ENCODE measurements at regions not wholly inside any gene's neighbourhood (a gene's known extent, or its start where the extent isn't known, plus 50 kb on each side); places are given as distances from the start of the nearest gene placed in this dataset.
"Not testable (repeated sequence)": the region's sequence is repeated elsewhere in the genome, so short reads cannot be mapped to it uniquely, and the experiment has no call there.

- no peak for DNase-seq (ENCODE audit: low spot score)
These were observed 96.8 kb upstream of the DPT start for GRCh38 chr1:168825820-168826219.

DNA sequence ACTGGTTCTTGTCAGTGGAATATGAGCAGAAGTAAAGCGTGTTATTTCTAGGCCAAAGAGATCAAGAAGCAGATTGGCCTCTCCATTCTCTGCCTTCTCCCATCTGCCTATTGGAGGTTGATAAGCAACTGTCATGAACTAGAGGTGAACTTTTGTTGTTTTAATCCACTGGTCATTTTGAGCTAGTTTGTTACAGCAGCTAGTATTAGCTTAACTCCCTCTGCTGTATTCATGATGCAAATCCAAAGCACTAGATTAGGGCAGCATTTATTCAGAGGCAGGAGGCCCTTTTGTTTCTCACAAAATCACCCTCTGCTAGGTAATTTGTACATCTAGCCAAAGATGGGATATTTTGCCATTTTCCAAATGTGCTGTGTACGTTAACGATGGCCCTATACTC, 97.3 kb upstream of the DPT start:
- no peak for DNase-seq (ENCODE audit: low spot score)

GRCh38 chr1:168827557-168827956, 98.6 kb upstream of the DPT start:
- no peak for DNase-seq (ENCODE audit: low spot score)

DNA sequence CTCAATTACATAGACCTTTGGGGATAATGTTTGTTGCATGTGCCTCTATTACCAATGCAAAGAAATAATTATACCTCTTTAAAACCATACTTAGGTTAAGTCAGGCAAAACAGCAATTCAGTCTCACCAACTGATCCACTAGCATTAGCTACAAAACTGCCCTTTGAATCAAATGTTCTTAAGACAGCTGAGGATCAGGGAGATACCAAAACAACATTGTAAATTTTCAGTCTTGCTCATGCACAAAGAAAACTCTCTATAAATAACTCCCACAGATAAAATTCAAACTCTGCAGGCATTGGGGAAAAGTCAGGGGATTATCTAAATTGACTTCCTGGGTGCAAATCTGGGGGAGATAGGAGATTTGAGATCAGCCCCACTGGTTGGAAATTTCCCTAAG, 100.9 kb upstream of the DPT start:
- DNase-seq (ENCODE audit: low spot score) = no peak

GRCh38 chr1:168830562-168830961, 101.6 kb upstream of the DPT start:
- DNase-seq (ENCODE audit: low spot score) = no peak

- DNase-seq (ENCODE audit: low spot score) = no peak
These were observed 103.7 kb upstream of the DPT start for GRCh38 chr1:168832661-168833060.

- no peak for DNase-seq (ENCODE audit: low spot score)
These were observed 104.4 kb upstream of the DPT start for GRCh38 chr1:168833362-168833761.

DNA sequence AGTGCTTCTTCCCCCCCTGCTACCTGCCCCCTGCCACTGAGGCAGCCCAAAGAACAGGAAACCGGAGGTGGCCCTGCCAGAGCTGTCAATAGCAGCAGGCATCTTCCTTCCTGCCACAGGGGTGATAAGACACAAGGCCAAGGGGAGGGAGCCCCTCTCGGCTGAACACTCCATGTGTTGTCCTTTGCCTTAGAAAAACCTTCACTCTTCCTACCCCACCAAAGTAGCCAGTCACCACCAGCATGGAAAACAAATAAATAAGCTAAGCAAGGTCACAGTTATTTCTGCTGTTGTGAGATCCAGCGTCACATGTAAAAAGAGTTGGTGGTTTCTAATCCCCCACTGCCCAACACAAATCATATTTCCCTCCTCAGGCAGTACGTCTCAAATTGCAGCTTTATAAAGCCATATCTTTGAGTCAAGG, 104.8 kb upstream of the DPT start:
- DNase-seq (ENCODE audit: low spot score) = no peak

GRCh38 chr1:168834225-168834872, 105.3 kb upstream of the DPT start:
- DNase-seq (ENCODE audit: low spot score) = no peak

DNA sequence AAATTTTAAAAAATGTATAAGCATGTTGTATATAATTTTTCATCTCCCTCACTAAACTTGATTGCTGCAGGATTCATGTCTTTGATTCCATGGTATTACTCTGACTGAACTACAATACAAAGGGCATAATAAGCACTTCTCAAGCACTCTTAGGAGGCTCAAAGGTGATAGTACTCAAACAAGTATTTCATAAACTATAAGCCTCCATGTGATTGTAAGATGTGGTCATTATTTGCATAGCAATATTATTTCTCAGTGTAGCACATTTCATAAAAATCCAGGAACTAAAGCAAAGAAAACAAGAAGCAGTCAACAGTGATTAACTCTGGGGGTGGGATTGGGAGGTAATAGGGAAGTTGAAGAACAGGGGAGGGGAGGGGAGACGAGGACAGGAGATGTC, 106.2 kb upstream of the DPT start:
- no peak for DNase-seq (ENCODE audit: low spot score)

GRCh38 chr1:168835791-168836190, 106.8 kb upstream of the DPT start:
- DNase-seq (ENCODE audit: low spot score) = no peak

GRCh38 chr1:168836469-168836868, 107.5 kb upstream of the DPT start:
- no peak for DNase-seq (ENCODE audit: low spot score)

DNA sequence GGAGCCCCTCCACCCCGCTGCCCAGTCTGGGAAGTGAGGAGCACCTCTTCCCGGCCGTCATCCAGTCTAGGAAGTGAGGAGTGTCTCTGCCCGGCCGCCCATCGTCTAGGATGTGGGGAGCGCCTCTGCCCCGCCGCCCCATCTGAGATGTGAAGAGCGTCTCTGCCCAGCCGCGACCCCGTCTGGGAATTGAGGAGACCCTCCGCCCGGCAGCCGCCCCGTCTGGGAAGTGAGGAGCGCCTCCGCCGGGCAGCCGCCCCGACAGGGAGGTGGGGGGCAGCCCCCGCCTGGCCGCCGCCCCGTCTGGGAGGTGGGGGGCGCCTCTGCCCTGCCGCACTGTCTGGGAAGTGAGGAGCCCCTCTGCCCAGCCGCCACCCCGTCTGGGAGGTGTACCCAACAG, 108.2 kb upstream of the DPT start:
- not testable (repeated sequence) for DNase-seq (ENCODE audit: low spot score)

- DNase-seq (ENCODE audit: low spot score) = no peak
These were observed 113.3 kb upstream of the DPT start for GRCh38 chr1:168842306-168842705.

DNA sequence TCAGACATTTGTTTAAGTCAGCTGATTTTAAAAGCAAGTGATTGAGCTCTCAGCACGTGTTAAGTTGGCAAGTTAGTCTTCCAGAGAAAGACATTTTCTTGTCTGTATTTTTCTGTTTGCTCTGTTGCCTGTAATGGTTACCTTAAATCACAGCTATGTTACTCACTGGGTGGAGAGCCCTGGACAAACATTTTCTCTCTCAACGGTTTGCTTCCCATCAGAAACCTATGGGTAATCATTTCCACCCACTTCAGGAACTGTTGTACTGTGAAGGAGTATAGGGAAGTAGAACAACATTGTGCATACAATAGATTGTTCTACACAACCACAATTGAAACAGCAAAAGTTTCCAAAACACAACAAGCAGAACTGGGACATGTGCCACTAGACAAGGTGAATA, 113.9 kb upstream of the DPT start:
- DNase-seq (ENCODE audit: low spot score) = no peak

- DNase-seq (ENCODE audit: low spot score) = no peak
These were observed 114.4 kb upstream of the DPT start for GRCh38 chr1:168843401-168843800.

DNA sequence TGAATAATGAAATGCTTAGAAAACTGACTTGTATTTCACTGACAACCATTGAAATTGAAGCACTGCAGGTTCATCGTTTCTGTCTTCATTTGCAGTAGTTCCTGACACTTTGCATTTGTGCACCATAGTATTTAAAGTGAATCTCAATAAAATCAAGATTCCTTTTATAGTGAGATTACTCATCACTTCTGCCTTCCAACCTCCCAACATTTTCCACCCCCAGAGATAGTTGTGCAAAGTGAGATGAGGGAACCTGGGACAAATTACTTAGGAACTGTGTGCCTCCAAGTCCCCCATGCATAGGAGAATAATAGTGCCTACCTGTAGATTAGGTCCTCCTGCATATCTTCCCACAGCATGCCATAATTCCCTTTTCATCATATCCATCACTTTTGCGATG, 114.9 kb upstream of the DPT start:
- DNase-seq (ENCODE audit: low spot score) = no peak

GRCh38 chr1:168845140-168845539, 116.1 kb upstream of the DPT start:
- DNase-seq (ENCODE audit: low spot score) = no peak

DNA sequence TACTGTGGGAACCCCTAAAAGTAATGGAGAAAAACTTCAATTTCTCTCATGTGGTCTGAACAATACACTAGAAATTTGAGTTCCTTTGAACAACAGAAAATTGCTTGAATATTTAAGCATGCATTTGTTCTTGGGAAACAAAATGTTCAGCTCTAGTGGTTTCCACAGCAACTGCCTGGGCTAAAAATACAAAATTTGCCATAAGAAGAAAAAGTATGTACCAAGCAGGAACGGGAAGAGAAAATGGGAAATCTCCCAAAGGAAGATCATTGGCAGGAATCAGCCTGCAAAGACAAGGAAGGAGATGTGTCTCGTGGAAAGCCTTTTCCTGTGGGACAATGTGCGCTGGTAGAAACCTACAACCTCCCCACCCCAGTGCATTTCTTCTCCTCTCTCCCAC, 119.0 kb upstream of the DPT start:
- no peak for DNase-seq (ENCODE audit: low spot score)

DNA sequence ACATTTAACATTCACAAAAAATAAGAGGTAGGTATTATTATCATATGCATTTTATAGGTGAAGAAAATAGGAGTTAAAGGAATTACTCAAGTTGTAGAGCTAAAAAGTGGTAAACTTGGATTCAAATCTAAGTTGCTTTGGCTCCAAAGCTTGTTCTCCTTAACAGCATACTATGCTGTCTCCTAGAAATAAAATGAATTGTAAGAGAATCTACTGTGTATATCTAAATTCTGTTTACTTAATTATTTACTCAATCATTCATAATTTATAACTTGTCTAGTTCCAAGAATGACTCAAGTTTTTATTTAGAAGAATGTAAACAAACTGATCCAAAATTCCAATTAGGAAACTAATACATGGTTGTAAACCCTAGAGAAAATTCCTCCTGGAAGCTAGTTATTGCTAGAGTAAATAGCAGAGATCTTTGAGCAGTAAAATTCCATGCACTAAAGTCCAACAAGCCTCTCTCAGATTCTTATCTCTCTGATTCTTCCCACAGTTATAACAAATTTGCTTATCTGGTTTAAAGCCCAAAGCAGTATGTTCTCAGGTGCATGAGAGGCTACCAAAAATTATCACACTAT, 132.5 kb upstream of the DPT start:
- no peak for DNase-seq (ENCODE audit: low spot score)

DNA sequence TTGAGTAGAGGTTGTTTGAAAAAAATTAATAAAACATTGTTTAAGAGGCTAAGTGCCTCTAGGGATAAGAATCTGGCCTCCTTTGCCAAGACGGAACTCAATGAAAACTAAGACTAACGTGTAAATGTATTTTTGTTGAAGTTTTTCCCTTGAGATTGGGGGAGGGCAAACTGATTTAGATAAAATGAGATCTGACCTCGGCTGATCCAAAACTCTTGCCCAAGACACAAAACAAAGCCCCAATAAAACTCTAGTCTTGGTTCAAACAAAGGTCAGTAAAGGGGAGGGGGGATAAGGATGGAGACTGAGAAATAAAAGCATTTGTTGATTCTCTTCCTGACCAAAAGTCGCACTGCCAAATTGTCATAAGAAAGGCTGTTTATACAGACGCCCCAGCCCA, 134.8 kb upstream of the DPT start:
- DNase-seq (ENCODE audit: low spot score) = no peak

DNA sequence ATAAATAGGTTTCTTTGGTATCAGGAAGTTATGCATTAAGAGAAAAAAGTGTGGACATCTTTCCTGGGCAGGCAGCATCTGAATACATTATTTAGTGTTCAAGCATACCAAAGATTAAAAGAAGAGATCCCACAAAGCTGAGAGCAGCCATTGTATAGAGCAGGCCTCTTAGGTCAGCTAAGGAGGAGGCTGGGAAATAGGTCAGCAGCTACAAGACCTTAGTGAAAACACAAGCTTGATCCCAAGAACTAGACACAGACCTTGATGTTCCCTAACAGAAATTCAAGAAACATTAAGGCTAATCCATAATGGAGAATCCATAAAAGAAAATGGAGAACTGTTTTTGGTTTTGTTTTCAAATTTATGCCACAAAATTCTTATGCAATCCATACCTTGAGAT, 135.3 kb upstream of the DPT start:
- no peak for DNase-seq (ENCODE audit: low spot score)

DNA sequence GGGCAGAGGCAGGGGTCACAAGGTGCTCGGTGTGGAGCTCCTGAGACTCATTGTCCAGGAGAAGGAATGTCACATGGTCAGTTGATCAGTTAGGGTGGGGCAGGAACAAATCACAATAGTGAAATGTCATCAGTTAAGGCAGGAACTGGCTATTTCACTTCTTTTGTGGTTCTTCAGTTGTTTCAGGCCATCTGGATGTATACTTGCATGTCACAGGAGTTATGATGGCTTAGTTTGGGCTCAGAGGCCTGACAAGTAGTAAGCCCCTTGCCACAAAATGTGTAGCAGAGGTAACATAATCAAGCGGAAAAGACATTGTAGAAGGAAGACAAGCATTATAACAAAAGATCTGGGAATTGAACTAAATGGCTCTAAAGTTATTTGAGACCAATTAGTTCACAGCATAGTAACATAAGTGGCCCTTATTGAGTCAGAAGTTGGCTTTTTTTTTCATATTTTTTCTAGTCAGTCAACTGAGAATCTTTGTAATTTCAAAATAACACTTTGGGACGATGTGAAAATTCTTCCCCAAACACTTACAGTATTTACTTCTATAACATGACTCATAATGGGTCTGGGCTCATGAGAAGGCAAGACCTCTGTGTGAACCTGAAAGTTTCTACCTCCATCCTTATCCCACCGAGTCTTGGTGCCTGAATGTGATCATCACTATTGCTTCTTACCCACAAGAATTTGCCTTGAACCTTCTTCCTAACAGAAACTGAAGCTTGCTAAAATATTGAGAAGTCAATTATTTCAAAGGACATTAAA, 137.0 kb upstream of the DPT start:
- DNase-seq (ENCODE audit: low spot score) = no peak
